HepG2 (cell line): ENCODE measurements at regions not wholly inside any gene's neighbourhood (a gene's known extent, or its start where the extent isn't known, plus 50 kb on each side); places are given as distances from the start of the nearest gene placed in this dataset.
"Not testable (repeated sequence)": the region's sequence is repeated elsewhere in the genome, so short reads cannot be mapped to it uniquely, and the experiment has no call there.

Source experiments
- ATAC-seq: fragments of 200-7000 bp; cut with Tn5 transposase; 3 replicates; pipeline ENCODE4 v1.9.1; 2020; ENCODE audit warnings: mild to moderate bottlenecking, moderate library complexity
- BruUV-seq: library from RNA; stranded (reverse); fragments of 400-500 nt; replicated peaks from 2 replicates; lab custom pipeline; 2021; lab: Mats Ljungman, UMichigan
- CTCF ChIA-PET: fragments of 300-600 bp; formaldehyde crosslinking; extraction: SDS; loops from one replicate; lab custom pipeline; 2021; ENCODE audit warnings: low total read pairs, inconsistent platforms, low intra/inter-chr PET ratio; lab: Yijun Ruan, JAX
- POLR2A ChIA-PET: fragments of 350-600 bp; sonication (Branson Sonifier 250); formaldehyde crosslinking; loops from one replicate; lab custom pipeline; 2020; ENCODE audit warnings: antibody characterized with exemption, inconsistent platforms; lab: Yijun Ruan, JAX
- DNase-seq: peaks from one replicate; pipeline ENCODE4 v3.0.0-alpha.2; 2015; ENCODE audit warnings: low spot score
- FAIRE-seq: peaks from 3 replicates; lab custom pipeline; 2011; peaks lifted over from hg19 to GRCh38; lab: Jason Lieb, UNC
- H2AFZ ChIP-seq: one replicate; pipeline ENCODE4 v1.6.1; 2011; ENCODE audit warnings: low read length, inconsistent platforms
- H3K27ac ChIP-seq: fragments of 300-600 bp; 3 replicates; pipeline ENCODE4 v1.8.0; 2011; ENCODE audit warnings: mixed run types, mild to moderate bottlenecking, mixed read lengths, low read length, inconsistent platforms; ENCODE audit not compliant: insufficient read depth; ENCODE audit errors: extremely low read length
- H3K27me3 ChIP-seq, 2 experiments: fragments of 200-600 bp in 1 of 2; 2 replicates in 1 of 2; 3 replicates in 1 of 2; pipeline versions ENCODE4 v1.6.0 to v1.8.0; 2011; ENCODE audit warnings: low read length in 2 of 2, mild to moderate bottlenecking in 2 of 2, moderate library complexity in 2 of 2, inconsistent platforms in 1 of 2; ENCODE audit not compliant: insufficient read depth in 2 of 2, control insufficient read depth in 1 of 2
- H3K36me3 ChIP-seq, 2 experiments: fragments of 200-600 bp in 1 of 2; replicated peaks in 1 of 2; 2 replicates in 1 of 2; 3 replicates in 1 of 2; pipeline versions ENCODE4 v1.5.1 to v1.8.0; 2011; ENCODE audit warnings: low read length in 2 of 2, inconsistent platforms in 1 of 2; ENCODE audit not compliant: insufficient read depth in 2 of 2, control insufficient read depth in 1 of 2
- H3K4me1 ChIP-seq: 2 replicates; pipeline ENCODE4 v1.5.1; 2012; ENCODE audit warnings: low read length, inconsistent platforms; ENCODE audit not compliant: insufficient read depth
- H3K4me2 ChIP-seq: 2 replicates; pipeline ENCODE4 v1.6.0; 2011; ENCODE audit warnings: low read depth, low read length, inconsistent platforms
- H3K4me3 ChIP-seq, 3 experiments: fragments of 200-600 bp in 1 of 3; sonication (generic), shearing (Covaris generic) in 1 of 3; replicated peaks in 1 of 3; 2 replicates each; pipeline ENCODE4 v1.5.1; 2011 to 2016; ENCODE audit warnings: low read length in 3 of 3, inconsistent platforms in 2 of 3, low read depth in 2 of 3, mild to moderate bottlenecking in 2 of 3, control low read depth in 1 of 3, mixed read lengths in 1 of 3; ENCODE audit not compliant: insufficient read depth in 1 of 3
- H3K79me2 ChIP-seq: one replicate; pipeline ENCODE4 v1.6.1; 2011; ENCODE audit warnings: low read length, inconsistent platforms; ENCODE audit not compliant: insufficient read depth
- H3K9ac ChIP-seq: 2 replicates; pipeline ENCODE4 v1.6.0; 2011; ENCODE audit warnings: mild to moderate bottlenecking, low read depth, low read length, inconsistent platforms; ENCODE audit not compliant: insufficient read depth
- H3K9me3 ChIP-seq: 2 replicates; pipeline ENCODE4 v1.5.1; 2012; ENCODE audit warnings: mild to moderate bottlenecking, low read length
- H4K20me1 ChIP-seq: 2 replicates; pipeline ENCODE4 v1.6.0; 2011; ENCODE audit warnings: inconsistent platforms, mild to moderate bottlenecking, low read length, moderate library complexity; ENCODE audit not compliant: insufficient read depth
- WGBS: methylation state at CpG from one replicate; pipeline ENCODE4 v1.1.6; 2017; ENCODE audit warnings: low lambda C conversion rate; 5-methylcytosine and 5-hydroxymethylcytosine counted together
- in situ Hi-C: cut with HindIII; loops from 2 replicates; pipeline ENCODE4 v1.10.0; 2017; ENCODE audit warnings: low pct_unique_long_range_greater_than_20kb; ENCODE audit not compliant: extremely low pct_ligation_motif_present
- intact Hi-C: fragments of 100-400 bp; cut with micrococcal nuclease; formaldehyde crosslinking; loops from one replicate; pipeline ENCODE4 v1.10.0; 2022; ENCODE audit not compliant: unreplicated experiment

- H2AFZ ChIP-seq, H3K36me3 ChIP-seq, H3K4me2 ChIP-seq, H4K20me1 ChIP-seq, POLR2A ChIA-PET, ATAC-seq, H3K9me3 ChIP-seq, BruUV-seq, H3K4me1 ChIP-seq, H3K4me3 ChIP-seq, DNase-seq, in situ Hi-C loops, intact Hi-C loops, H3K9ac ChIP-seq, CTCF ChIA-PET, H3K79me2 ChIP-seq, H3K27ac ChIP-seq, FAIRE-seq: not testable (repeated sequence)
- WGBS, result 30% methylated on average over 9 of the region's 11 CpGs
- H3K27me3 ChIP-seq, result peaks cover 4 to 39% of the 10 kb centered on the region in 2 experiments; a peak in 3 of 5 replicates
These were observed 122.8 kb upstream of the FAM20C start for GRCh38 chr7:69499-70123.

DNA sequence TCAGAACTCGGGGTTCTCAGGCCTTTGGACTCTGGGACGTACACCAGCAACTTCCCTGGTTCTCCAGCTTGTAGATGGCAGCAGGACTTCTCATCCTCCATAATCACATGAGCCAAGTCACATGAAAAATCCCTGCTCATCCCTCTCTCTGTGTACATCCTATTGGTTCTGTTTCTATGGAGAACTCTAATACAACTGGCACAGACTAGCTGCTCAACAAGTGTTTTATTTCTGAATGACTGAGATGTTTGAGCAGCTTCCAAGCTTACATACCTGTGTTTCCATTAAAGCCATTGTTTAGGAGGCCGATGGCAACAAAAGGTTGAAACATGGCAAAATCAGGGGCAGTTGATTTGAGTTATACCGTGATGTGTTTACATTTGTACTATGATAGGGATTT is 122.2 kb upstream of the FAM20C start:
- H3K4me3 ChIP-seq, ATAC-seq, H3K9ac ChIP-seq, intact Hi-C loops, H4K20me1 ChIP-seq, H3K36me3 ChIP-seq, H3K79me2 ChIP-seq, FAIRE-seq, BruUV-seq, H2AFZ ChIP-seq, H3K4me1 ChIP-seq, in situ Hi-C loops, H3K27ac ChIP-seq, H3K9me3 ChIP-seq, H3K4me2 ChIP-seq, POLR2A ChIA-PET, CTCF ChIA-PET, DNase-seq: not testable (repeated sequence)
- peaks cover 4 to 33% of the 10 kb centered on the region in 2 experiments; a peak in 3 of 5 replicates for H3K27me3 ChIP-seq
- WGBS, result 27% methylated on average over 4 of the region's 4 CpGs

DNA sequence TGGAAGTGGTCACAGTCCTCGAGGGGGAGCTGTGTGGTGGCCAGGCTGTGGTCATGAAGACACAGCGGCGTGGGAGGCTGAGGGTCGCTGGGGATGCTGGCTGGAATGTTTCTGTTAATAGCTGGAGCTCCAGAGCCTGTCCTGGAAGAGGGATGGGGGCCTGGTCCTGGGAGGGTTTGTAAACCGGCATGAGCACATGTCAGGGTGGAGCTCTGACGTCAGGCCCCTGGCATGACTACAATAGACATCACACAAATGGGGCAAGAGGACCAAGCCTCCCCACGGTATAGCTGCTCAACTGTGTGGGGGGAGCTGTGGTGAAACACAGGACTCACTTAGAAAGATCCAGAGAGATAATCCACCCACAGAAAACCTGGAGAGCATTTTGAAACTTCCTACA is 121.4 kb upstream of the FAM20C start:
- H3K27me3 ChIP-seq, result peaks cover 4 to 25% of the 10 kb centered on the region in 2 experiments; a peak in 3 of 5 replicates
- H3K36me3 ChIP-seq, intact Hi-C loops, H2AFZ ChIP-seq, ATAC-seq, H3K27ac ChIP-seq, POLR2A ChIA-PET, H3K4me2 ChIP-seq, H4K20me1 ChIP-seq, H3K4me1 ChIP-seq, H3K4me3 ChIP-seq, BruUV-seq, FAIRE-seq, DNase-seq, in situ Hi-C loops, H3K79me2 ChIP-seq, CTCF ChIA-PET, H3K9ac ChIP-seq, H3K9me3 ChIP-seq: not testable (repeated sequence)
- 24% methylated on average over 4 of the region's 7 CpGs for WGBS

GRCh38 chr7:72266-73057 is 119.9 kb upstream of the FAM20C start:
- H3K79me2 ChIP-seq, H3K4me1 ChIP-seq, H3K4me2 ChIP-seq, H3K4me3 ChIP-seq, POLR2A ChIA-PET, intact Hi-C loops, DNase-seq, in situ Hi-C loops, CTCF ChIA-PET, H3K36me3 ChIP-seq, FAIRE-seq, H3K27ac ChIP-seq, H3K9ac ChIP-seq, ATAC-seq, H4K20me1 ChIP-seq, BruUV-seq, H3K9me3 ChIP-seq, H2AFZ ChIP-seq: not testable (repeated sequence)
- H3K27me3 ChIP-seq, result peaks cover 2 to 11% of the 10 kb centered on the region in 2 experiments; a peak in 3 of 5 replicates
- 34% methylated on average over 4 of the region's 17 CpGs for WGBS
